Spleen (tissue), 11 donors: ENCODE measurements at regions not wholly inside any gene's neighbourhood (a gene's known extent, or its start where the extent isn't known, plus 50 kb on each side); places are given as distances from the start of the nearest gene placed in this dataset.

Experiments
- DNase-seq: peaks from one replicate; pipeline ENCODE4 v3.0.0-alpha.2; 2020
- H3K27ac ChIP-seq, 8 donors: fragments of 200-600 bp; sonication (generic) in 7 of 8; 1 replicate in 4 of 8; 2 replicates in 4 of 8; pipeline versions ENCODE4 v1.5.0 to v1.8.0; 2016 to 2021; ENCODE audit warnings: inconsistent platforms in 4 of 8, mild to moderate bottlenecking in 4 of 8, moderate library complexity in 1 of 8
- H3K27me3 ChIP-seq, 7 donors: fragments of 200-600 bp; sonication (generic) in 6 of 7; replicated peaks in 1 of 7; 1 replicate in 4 of 7; 2 replicates in 3 of 7; pipeline versions ENCODE4 v1.5.0 to v1.8.0; 2016 to 2021; ENCODE audit warnings: inconsistent platforms in 3 of 7, mild to moderate bottlenecking in 1 of 7
- H3K36me3 ChIP-seq, 6 donors: fragments of 200-600 bp; sonication (generic) in 5 of 6; 1 replicate in 4 of 6; 2 replicates in 2 of 6; pipeline versions ENCODE4 v1.5.0 to v1.8.0; 2016 to 2021; ENCODE audit warnings: inconsistent platforms in 2 of 6
- H3K4me1 ChIP-seq, 6 donors: fragments of 200-600 bp; sonication (generic) in 5 of 6; 1 replicate in 3 of 6; 2 replicates in 3 of 6; pipeline versions ENCODE4 v1.5.0 to v1.8.0; 2016 to 2021; ENCODE audit warnings: inconsistent platforms in 3 of 6
- H3K4me3 ChIP-seq, 8 donors: fragments of 200-600 bp; sonication (generic) in 7 of 8; 1 replicate in 4 of 8; 2 replicates in 4 of 8; pipeline versions ENCODE4 v1.5.0 to v1.8.0; 2016 to 2021; ENCODE audit warnings: inconsistent platforms in 4 of 8, mild to moderate bottlenecking in 4 of 8, moderate library complexity in 2 of 8
- H3K9me3 ChIP-seq, 8 donors: fragments of 200-600 bp; sonication (generic) in 7 of 8; 1 replicate in 4 of 8; 2 replicates in 4 of 8; pipeline versions ENCODE4 v1.5.0 to v1.8.0; 2016 to 2021; ENCODE audit warnings: inconsistent platforms in 4 of 8
- POLR2A ChIP-seq, 3 donors: fragments of 450-650 bp; IDR thresholded peaks; one replicate each; pipeline ENCODE4 v1.5.1; 2017; ENCODE audit warnings: antibody characterized with exemption in 3 of 3, mild to moderate bottlenecking in 1 of 3
- POLR2AphosphoS5 ChIP-seq, 3 donors: sonication (generic); formaldehyde crosslinking; IDR thresholded peaks; one replicate each; pipeline ENCODE4 v1.5.1; 2017; ENCODE audit warnings: antibody characterized with exemption in 3 of 3
- WGBS, 5 donors: extraction: QIAGEN DNeasy Blood & Tissue Kit in 3 of 5; methylation state at CpG; one replicate each; pipeline versions ENCODE4 v1.1.5 to v1.1.7; 2013 to 2018; 5-methylcytosine and 5-hydroxymethylcytosine counted together
- intact Hi-C: fragments of 100-400 bp; cut with DNase I; formaldehyde crosslinking; loops from one replicate; pipeline ENCODE4 v1.15.0; 2023; ENCODE audit warnings: low total_unique reads
- TF ChIP-seq, protein P1 (sequence below), 11 experiments: fragments of 200-600 bp in 7 of 11; fragments of 450-650 bp in 4 of 11; sonication (generic) in 4 of 11; IDR thresholded peaks in 8 of 11; conservative IDR thresholded peaks in 3 of 11; 1 replicate in 7 of 11; 2 replicates in 4 of 11; pipeline versions ENCODE4 v1.4.0 to v1.8.0; 2016 to 2021; ENCODE audit warnings: antibody characterized with exemption in 11 of 11, inconsistent platforms in 4 of 11, mild to moderate bottlenecking in 1 of 11
- donor health status: healthy with polysubstance abuse.
- donor health status: DM: no; HTN: no; CAD: no; lungs with moderate emphysema.
- donor health status: DM: no; HTN: no; CAD: no.
- donor health status: Bipolar disorder and iron deficiency.
- donor health status: healthy.
- donor health status: DM: no; HTN: no; CAD: no.
- donor health status: DM: yes; HTN: yes; CAD: no.

DNA sequence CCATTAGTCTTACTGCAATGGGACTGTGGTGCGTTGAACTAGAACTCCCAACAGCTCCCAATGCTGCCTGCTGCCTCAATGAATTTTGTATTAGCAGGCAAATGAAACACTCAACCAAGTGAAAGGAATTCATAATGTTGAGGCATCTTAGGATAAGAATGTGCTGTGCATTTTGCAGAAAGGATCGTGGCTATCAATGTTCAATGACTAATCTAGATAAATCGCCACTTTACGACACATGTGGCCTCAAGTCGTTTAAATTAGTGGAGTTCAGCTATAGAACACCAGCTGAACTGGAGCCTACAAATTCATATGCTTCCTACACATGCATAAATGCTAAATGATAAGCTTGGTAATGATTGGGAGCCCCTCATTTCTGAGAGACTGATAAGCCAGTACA, 318.4 kb downstream of the PSAT1 start:
- no peaks in the 10 kb centered on the region for H3K27me3 ChIP-seq
- TF ChIP-seq POLR2AphosphoS5 (IDR thresholded peaks at IDR 0.05) (no peak), POLR2A (IDR thresholded peaks at IDR 0.05) (no peak)
- TF ChIP-seq, protein P1, sequence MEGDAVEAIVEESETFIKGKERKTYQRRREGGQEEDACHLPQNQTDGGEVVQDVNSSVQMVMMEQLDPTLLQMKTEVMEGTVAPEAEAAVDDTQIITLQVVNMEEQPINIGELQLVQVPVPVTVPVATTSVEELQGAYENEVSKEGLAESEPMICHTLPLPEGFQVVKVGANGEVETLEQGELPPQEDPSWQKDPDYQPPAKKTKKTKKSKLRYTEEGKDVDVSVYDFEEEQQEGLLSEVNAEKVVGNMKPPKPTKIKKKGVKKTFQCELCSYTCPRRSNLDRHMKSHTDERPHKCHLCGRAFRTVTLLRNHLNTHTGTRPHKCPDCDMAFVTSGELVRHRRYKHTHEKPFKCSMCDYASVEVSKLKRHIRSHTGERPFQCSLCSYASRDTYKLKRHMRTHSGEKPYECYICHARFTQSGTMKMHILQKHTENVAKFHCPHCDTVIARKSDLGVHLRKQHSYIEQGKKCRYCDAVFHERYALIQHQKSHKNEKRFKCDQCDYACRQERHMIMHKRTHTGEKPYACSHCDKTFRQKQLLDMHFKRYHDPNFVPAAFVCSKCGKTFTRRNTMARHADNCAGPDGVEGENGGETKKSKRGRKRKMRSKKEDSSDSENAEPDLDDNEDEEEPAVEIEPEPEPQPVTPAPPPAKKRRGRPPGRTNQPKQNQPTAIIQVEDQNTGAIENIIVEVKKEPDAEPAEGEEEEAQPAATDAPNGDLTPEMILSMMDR (IDR thresholded peaks at IDR 0.05 in 8 of 11, conservative IDR thresholded peaks at IDR 0.05 in 3 of 11), result no peak
- H3K27ac ChIP-seq, result no peak overlapping the region
- no peaks in the 10 kb centered on the region for H3K9me3 ChIP-seq
- no peak overlapping the region for H3K4me3 ChIP-seq
- DNase-seq, result no peak
- H3K36me3 ChIP-seq, result no peaks in the 10 kb centered on the region
- H3K4me1 ChIP-seq, result no peaks in the 10 kb centered on the region
- intact Hi-C loops, result no loop called here
- WGBS, 5 donors, result 82 to 94% (median 91%) methylated on average over 5 of the region's 5 CpGs

DNA sequence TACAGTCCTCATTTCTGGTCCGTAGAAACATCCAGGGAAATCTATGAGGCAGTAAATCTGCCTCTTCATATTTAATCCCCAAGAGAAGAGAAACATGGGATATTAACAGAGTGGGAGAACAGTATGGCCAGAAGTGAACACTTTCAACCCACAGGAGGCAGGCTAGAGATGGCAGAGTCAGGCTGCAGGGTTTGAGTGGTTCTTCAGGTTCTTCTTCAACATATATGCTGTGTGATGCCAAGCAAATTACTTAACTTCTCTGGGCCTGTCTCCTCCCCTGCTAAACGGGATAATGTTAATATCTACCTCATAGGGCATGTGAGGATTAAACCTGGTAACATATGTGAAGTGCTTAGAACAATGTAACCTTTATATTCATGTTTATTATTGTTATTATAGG, 321.8 kb downstream of the PSAT1 start:
- Histone ChIP-seq H3K4me3 (no peak overlapping the region), H3K27me3 (no peaks in the 10 kb centered on the region), H3K9me3 (no peaks in the 10 kb centered on the region), H3K27ac (no peak overlapping the region), H3K4me1 (no peaks in the 10 kb centered on the region), H3K36me3 (no peaks in the 10 kb centered on the region)
- intact Hi-C loops, result no loop called here
- TF ChIP-seq, protein P1 (IDR thresholded peaks at IDR 0.05 in 8 of 11, conservative IDR thresholded peaks at IDR 0.05 in 3 of 11), result no peak
- no peak for TF ChIP-seq POLR2A (IDR thresholded peaks at IDR 0.05)
- TF ChIP-seq POLR2AphosphoS5 (IDR thresholded peaks at IDR 0.05), result no peak
- 56 to 88% (median 73%) methylated on average over 2 of the region's 2 CpGs for WGBS, 5 donors
- no peak for DNase-seq

DNA sequence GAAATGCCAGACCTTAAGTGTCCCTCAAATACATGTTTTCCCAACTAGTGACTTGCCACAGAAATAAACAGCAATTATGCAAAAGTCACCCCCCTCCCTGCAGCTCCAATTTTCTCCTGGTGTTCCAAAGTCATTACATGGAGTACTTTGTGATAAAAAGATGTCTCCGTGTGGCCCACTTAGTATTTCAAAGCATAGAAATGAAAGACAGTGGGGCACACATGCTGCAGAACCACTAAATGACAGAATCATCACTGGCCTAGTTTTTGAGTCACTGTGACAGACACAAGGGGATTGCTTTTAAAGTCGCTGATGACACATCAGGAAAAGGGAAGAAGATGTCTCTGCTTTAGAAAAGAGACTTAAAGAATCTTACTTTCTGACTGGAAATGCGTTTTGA, 323.4 kb downstream of the PSAT1 start:
- no peak for DNase-seq
- Histone ChIP-seq H3K4me3 (no peak overlapping the region), H3K4me1 (no peaks in the 10 kb centered on the region), H3K36me3 (no peaks in the 10 kb centered on the region), H3K27ac (no peak overlapping the region), H3K27me3 (no peaks in the 10 kb centered on the region), H3K9me3 (no peaks in the 10 kb centered on the region)
- intact Hi-C loops, result no loop called here
- TF ChIP-seq, protein P1 (IDR thresholded peaks at IDR 0.05 in 8 of 11, conservative IDR thresholded peaks at IDR 0.05 in 3 of 11), result no peak
- TF ChIP-seq POLR2AphosphoS5 (IDR thresholded peaks at IDR 0.05), result no peak
- no peak for TF ChIP-seq POLR2A (IDR thresholded peaks at IDR 0.05)
- 65 to 86% (median 71%) methylated on average over 3 of the region's 3 CpGs for WGBS, 5 donors

DNA sequence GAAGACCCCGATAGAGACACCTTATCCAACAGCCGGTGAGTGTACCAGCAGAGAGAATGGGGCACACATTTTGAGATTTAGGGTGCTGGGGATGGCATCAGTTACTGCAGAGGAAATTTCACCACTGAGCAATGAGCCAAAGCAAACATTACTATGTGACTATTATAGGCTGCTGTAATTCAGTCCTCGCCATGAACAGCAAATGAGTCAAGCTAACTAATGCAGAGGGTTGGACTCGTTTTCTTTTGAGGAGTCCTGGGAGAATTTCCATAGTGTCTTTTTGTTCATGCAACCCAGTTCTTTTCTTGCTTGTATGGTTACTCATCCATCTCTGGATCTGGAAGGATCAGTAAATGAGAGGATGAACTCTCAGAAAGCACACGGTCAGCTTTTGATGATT, 323.8 kb downstream of the PSAT1 start:
- intact Hi-C loops, result no loop called here
- Histone ChIP-seq H3K27ac (no peak overlapping the region), H3K9me3 (no peaks in the 10 kb centered on the region), H3K4me3 (no peak overlapping the region), H3K27me3 (no peaks in the 10 kb centered on the region), H3K36me3 (no peaks in the 10 kb centered on the region), H3K4me1 (no peaks in the 10 kb centered on the region)
- DNase-seq, result no peak
- 85 to 94% (median 90%) methylated on average over 5 of the region's 5 CpGs for WGBS, 5 donors
- TF ChIP-seq, protein P1 (IDR thresholded peaks at IDR 0.05 in 8 of 11, conservative IDR thresholded peaks at IDR 0.05 in 3 of 11), result no peak
- no peak for TF ChIP-seq POLR2A (IDR thresholded peaks at IDR 0.05)
- no peak for TF ChIP-seq POLR2AphosphoS5 (IDR thresholded peaks at IDR 0.05)
